OCI-LY3 (cell line): ENCODE measurements at regions not wholly inside any gene's neighbourhood (a gene's known extent, or its start where the extent isn't known, plus 50 kb on each side); places are given as distances from the start of the nearest gene placed in this dataset.

Source experiments
- H2AFZ ChIP-seq: fragments of 200-600, 300-600 bp; shearing (Covaris generic); 2 replicates; pipeline ENCODE4 v1.6.0; 2014; ENCODE audit warnings: antibody characterized with exemption, low read depth, low read length
- H3K27ac ChIP-seq: fragments of 200-600, 300-600 bp; sonication (generic); 2 replicates; pipeline ENCODE4 v1.5.1; 2014; ENCODE audit warnings: mild to moderate bottlenecking, low read length, moderate library complexity, mixed read lengths
- H3K27me3 ChIP-seq: fragments of 200-600, 300-600 bp; sonication (generic); 2 replicates; pipeline ENCODE4 v1.6.1; 2014; ENCODE audit warnings: low read depth, low read length, mixed read lengths
- H3K36me3 ChIP-seq: fragments of 200-600, 300-600 bp; sonication (generic); replicated peaks from 2 replicates; pipeline ENCODE3; 2014; ENCODE audit warnings: low read depth, low read length, mixed read lengths
- H3K4me1 ChIP-seq: fragments of 300-600, 200-600 bp; sonication (generic); 2 replicates; pipeline ENCODE4 v1.6.1; 2014; ENCODE audit warnings: low read length, mixed read lengths
- H3K4me2 ChIP-seq: fragments of 200-600, 300-600 bp; sonication (generic); 2 replicates; pipeline ENCODE4 v1.6.1; 2014; ENCODE audit warnings: low read length, mixed read lengths
- H3K4me3 ChIP-seq: fragments of 300-600, 200-600 bp; sonication (generic); 2 replicates; pipeline ENCODE4 v1.5.1; 2014; ENCODE audit warnings: antibody characterized with exemption, mild to moderate bottlenecking, low read length, moderate library complexity
- H3K79me2 ChIP-seq: fragments of 300-600, 200-600 bp; shearing (Covaris generic); 2 replicates; pipeline ENCODE4 v1.6.1; 2014; ENCODE audit warnings: mild to moderate bottlenecking, low read length, mixed read lengths
- H3K9ac ChIP-seq: fragments of 300-600, 200-600 bp; shearing (Covaris generic); 2 replicates; pipeline ENCODE4 v1.6.0; 2014; ENCODE audit warnings: mild to moderate bottlenecking, low read length, moderate library complexity
- H3K9me3 ChIP-seq: fragments of 200-600, 300-600 bp; shearing (Covaris generic); 2 replicates; pipeline ENCODE4 v1.6.1; 2014; ENCODE audit warnings: low read length, mixed read lengths; ENCODE audit not compliant: insufficient read depth
- H4K20me1 ChIP-seq: fragments of 200-600, 300-600 bp; sonication (generic); 2 replicates; pipeline ENCODE4 v1.6.1; 2016; ENCODE audit warnings: low read length, mixed read lengths; ENCODE audit not compliant: insufficient read depth
- EZH2phosphoT487 ChIP-seq: fragments of 200-600 bp; shearing (Covaris generic); IDR thresholded peaks from 2 replicates; pipeline ENCODE4 v1.6.1; 2018; ENCODE audit warnings: antibody characterized with exemption, mixed run types, low read depth
- TF ChIP-seq, protein P1 (sequence below): fragments of 200-600, 300-600 bp; sonication (generic); IDR thresholded peaks from 2 replicates; pipeline ENCODE4 v1.5.1; 2014; ENCODE audit warnings: antibody characterized with exemption, low read length, low read depth

DNA sequence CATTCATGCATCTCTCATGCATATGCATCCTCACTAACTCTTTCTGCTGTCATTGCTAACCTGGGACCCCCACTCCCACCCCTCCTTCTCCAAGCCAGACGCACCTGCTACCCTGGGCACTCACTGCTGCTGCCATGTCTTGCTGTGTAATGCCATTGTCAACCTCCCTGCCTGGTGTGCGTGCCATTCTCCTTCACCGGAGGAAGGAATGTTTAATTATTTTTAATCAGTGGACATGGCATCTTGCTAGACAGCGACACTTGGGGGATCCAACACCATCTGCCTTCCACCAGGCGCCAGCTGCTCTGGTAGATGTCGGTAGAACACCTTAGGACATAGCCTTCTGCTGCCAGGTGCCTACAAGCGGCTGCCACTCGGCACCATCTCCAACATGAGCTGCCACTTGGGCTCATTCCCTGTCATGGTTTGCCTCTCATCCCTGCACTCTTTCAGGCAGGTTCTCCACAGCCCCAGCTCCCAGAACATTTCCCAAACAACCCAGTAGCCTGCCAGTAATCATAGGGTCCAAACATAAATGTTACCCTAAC, 306.9 kb downstream of the TTLL7 start:
- no peak overlapping the region for H3K4me3 ChIP-seq
- H4K20me1 ChIP-seq = no peaks in the 10 kb centered on the region
- no peak overlapping the region for H2AFZ ChIP-seq
- no peaks in the 10 kb centered on the region for H3K36me3 ChIP-seq
- H3K79me2 ChIP-seq = no peaks in the 10 kb centered on the region
- H3K9me3 ChIP-seq = no peaks in the 10 kb centered on the region
- no peaks in the 10 kb centered on the region for H3K27me3 ChIP-seq
- H3K9ac ChIP-seq = no peak overlapping the region
- TF ChIP-seq, protein P1, sequence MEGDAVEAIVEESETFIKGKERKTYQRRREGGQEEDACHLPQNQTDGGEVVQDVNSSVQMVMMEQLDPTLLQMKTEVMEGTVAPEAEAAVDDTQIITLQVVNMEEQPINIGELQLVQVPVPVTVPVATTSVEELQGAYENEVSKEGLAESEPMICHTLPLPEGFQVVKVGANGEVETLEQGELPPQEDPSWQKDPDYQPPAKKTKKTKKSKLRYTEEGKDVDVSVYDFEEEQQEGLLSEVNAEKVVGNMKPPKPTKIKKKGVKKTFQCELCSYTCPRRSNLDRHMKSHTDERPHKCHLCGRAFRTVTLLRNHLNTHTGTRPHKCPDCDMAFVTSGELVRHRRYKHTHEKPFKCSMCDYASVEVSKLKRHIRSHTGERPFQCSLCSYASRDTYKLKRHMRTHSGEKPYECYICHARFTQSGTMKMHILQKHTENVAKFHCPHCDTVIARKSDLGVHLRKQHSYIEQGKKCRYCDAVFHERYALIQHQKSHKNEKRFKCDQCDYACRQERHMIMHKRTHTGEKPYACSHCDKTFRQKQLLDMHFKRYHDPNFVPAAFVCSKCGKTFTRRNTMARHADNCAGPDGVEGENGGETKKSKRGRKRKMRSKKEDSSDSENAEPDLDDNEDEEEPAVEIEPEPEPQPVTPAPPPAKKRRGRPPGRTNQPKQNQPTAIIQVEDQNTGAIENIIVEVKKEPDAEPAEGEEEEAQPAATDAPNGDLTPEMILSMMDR = no peak
- no peak for TF ChIP-seq EZH2phosphoT487
- no peak overlapping the region for H3K4me2 ChIP-seq
- H3K4me1 ChIP-seq = peaks cover 55% of the 10 kb centered on the region
- H3K27ac ChIP-seq = no peak overlapping the region

DNA sequence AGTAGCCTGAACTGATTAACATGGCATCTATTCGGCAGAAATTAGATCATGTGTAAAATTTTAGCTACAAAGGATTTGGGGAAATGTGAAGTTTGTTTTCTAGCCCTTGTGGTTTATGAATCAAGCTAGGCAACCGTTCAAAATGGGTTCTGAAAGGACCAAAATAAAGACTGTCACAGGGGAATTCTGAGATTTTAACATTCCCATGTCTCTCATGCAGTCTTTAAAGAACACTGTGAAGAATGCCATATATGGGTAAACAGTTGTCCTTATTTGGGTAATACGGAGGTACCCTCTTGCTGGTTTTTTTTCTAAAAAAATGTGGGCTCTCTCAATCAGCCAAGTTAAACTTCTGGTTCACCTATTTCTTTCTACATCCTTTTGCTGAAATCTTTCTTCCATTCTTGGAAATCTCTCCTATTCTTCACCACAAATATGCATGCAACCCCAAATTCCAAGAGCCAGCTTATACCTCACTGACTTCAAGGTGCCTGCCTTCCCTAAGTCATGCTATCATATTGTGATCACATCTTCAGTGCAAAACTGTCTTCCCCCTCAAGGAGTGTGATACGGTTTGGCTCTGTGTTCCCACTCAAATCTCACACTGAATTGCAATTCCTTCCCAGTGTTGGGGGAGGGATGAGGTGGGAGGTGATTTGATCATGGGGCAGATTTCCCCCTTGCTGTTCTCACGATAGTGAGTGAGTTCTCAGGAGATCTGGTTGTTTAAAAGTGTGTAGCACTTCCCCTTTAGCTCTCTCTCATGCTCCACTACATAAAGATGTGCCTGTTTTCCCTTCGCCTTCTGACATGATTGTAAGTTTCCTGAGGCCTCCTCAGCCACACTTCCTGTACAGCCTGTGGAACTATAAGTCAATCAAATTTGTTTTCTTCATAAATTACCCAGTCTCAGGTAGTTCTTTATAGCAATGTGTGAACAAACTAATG, 308.7 kb downstream of the TTLL7 start:
- H2AFZ ChIP-seq = 0 out of 2 replicates have a peak overlapping the region, but pooled peaks have one; percentile 39
- peaks cover 36% of the 10 kb centered on the region for H3K4me1 ChIP-seq
- no peak overlapping the region for H3K9ac ChIP-seq
- peak overlapping the region; percentile 17; the same call in 1 of the 2 replicates for H3K4me2 ChIP-seq
- no peaks in the 10 kb centered on the region for H3K36me3 ChIP-seq
- no peaks in the 10 kb centered on the region for H4K20me1 ChIP-seq
- no peaks in the 10 kb centered on the region for H3K9me3 ChIP-seq
- H3K4me3 ChIP-seq = no peak overlapping the region
- H3K27ac ChIP-seq = no peak overlapping the region
- H3K79me2 ChIP-seq = no peaks in the 10 kb centered on the region
- no peaks in the 10 kb centered on the region for H3K27me3 ChIP-seq
- TF ChIP-seq EZH2phosphoT487 = no peak
- TF ChIP-seq, protein P1 = no peak

DNA sequence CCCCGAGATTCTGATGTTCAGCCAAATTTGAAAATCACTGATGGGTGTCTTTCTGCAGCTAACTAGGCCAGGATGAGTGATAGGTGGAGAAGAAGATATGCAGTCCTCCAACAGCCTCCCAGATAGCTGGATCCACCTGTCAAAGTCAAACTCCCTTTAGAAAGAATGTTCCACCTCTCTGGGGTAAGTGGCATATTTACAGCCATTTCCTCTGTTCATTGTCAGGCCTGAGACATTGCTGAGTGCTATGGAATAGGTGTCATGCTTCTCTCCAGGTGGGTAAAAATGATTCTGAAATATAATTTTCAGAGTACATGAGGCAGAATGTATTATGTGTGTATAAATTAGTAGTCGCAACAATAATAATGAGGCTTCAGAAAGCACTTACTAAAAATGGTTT, 316.8 kb downstream of the TTLL7 start:
- H4K20me1 ChIP-seq = no peaks in the 10 kb centered on the region
- H3K36me3 ChIP-seq = no peaks in the 10 kb centered on the region
- no peaks in the 10 kb centered on the region for H3K9me3 ChIP-seq
- no peaks in the 10 kb centered on the region for H3K79me2 ChIP-seq
- H3K4me1 ChIP-seq = no peaks in the 10 kb centered on the region
- H3K27ac ChIP-seq = no peak overlapping the region
- H3K4me2 ChIP-seq = no peak overlapping the region
- no peaks in the 10 kb centered on the region for H3K27me3 ChIP-seq
- H2AFZ ChIP-seq = no peak overlapping the region
- no peak overlapping the region for H3K4me3 ChIP-seq
- TF ChIP-seq EZH2phosphoT487 = no peak
- TF ChIP-seq, protein P1 = no peak
- no peak overlapping the region for H3K9ac ChIP-seq

DNA sequence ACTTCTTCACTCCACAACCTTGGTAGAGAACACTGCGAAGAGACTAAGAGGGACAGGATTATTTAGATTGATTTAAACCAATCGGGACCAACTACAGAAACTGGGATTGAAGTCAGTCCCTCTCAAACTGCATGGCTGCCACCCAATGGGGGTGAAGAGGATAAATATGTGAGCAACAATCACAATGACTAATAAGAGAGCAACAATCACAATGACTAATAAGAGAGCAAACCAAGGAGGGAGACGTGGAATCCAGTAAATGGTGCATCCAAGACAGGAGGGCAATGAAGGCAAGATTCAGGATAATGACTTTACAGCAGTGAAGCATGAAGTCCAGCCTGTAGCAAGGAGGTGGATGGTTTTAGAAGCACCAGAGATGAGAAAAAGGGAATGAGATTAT, 322.8 kb downstream of the TTLL7 start:
- Histone ChIP-seq H3K4me2 (no peak overlapping the region), H3K4me3 (no peak overlapping the region), H3K9me3 (no peaks in the 10 kb centered on the region), H2AFZ (no peak overlapping the region), H3K4me1 (peaks cover 10% of the 10 kb centered on the region), H3K27me3 (no peaks in the 10 kb centered on the region), H3K36me3 (no peaks in the 10 kb centered on the region), H3K79me2 (no peaks in the 10 kb centered on the region), H4K20me1 (no peaks in the 10 kb centered on the region), H3K27ac (no peak overlapping the region), H3K9ac (no peak overlapping the region)
- TF ChIP-seq, protein P1 = no peak
- no peak for TF ChIP-seq EZH2phosphoT487
